Keratinocyte (primary cell): ENCODE measurements at regions not wholly inside any gene's neighbourhood (a gene's known extent, or its start where the extent isn't known, plus 50 kb on each side); places are given as distances from the start of the nearest gene placed in this dataset.

Source experiments
- DNase-seq: peaks from one replicate; pipeline ENCODE4 v3.0.0-alpha.2; 2011; ENCODE audit warnings: low read depth, missing footprints, low spot score
- FAIRE-seq: peaks from 2 replicates; lab custom pipeline; 2011; peaks lifted over from hg19 to GRCh38; lab: Jason Lieb, UNC
- H2AFZ ChIP-seq: 2 replicates; pipeline ENCODE4 v1.6.0; 2012; ENCODE audit warnings: low read length, control low read depth, inconsistent platforms; ENCODE audit not compliant: control insufficient read depth
- H3K27ac ChIP-seq: 2 replicates; pipeline ENCODE4 v1.5.1; 2011; ENCODE audit warnings: low read length; ENCODE audit not compliant: control insufficient read depth, insufficient read depth
- H3K27me3 ChIP-seq: 3 replicates; pipeline ENCODE4 v1.6.0; 2011; ENCODE audit warnings: low read length; ENCODE audit not compliant: control insufficient read depth, insufficient read depth; ENCODE audit errors: extremely low read depth
- H3K36me3 ChIP-seq, 2 experiments: 2 replicates in 1 of 2; 3 replicates in 1 of 2; pipeline ENCODE4 v1.5.1; 2011; ENCODE audit warnings: low read length in 2 of 2, mild to moderate bottlenecking in 1 of 2; ENCODE audit not compliant: control insufficient read depth in 2 of 2, insufficient read depth in 2 of 2; ENCODE audit errors: extremely low read depth in 1 of 2
- H3K4me1 ChIP-seq: 3 replicates; pipeline ENCODE4 v1.5.1; 2011; ENCODE audit warnings: low read length; ENCODE audit not compliant: control insufficient read depth, insufficient read depth; ENCODE audit errors: extremely low read depth
- H3K4me2 ChIP-seq: 3 replicates; pipeline ENCODE4 v1.6.0; 2011; ENCODE audit warnings: low read depth, low read length; ENCODE audit not compliant: control insufficient read depth, insufficient read depth; ENCODE audit errors: extremely low read depth
- H3K4me3 ChIP-seq, 3 experiments: fragments of 200-600 bp in 1 of 3; sonication (generic) in 1 of 3; 2 replicates in 2 of 3; 3 replicates in 1 of 3; pipeline ENCODE4 v1.5.1; 2011 to 2016; ENCODE audit warnings: low read length in 3 of 3, mild to moderate bottlenecking in 3 of 3, control low read depth in 2 of 3, inconsistent platforms in 1 of 3, low read depth in 1 of 3, mixed read lengths in 1 of 3, mixed run types in 1 of 3, moderate library complexity in 1 of 3; ENCODE audit not compliant: control insufficient read depth in 2 of 3, insufficient read depth in 2 of 3; ENCODE audit errors: extremely low read depth in 1 of 3
- H3K79me2 ChIP-seq: 2 replicates; pipeline ENCODE4 v1.6.0; 2012; ENCODE audit warnings: low read length; ENCODE audit not compliant: control insufficient read depth, insufficient read depth
- H3K9ac ChIP-seq: 3 replicates; pipeline ENCODE4 v1.6.0; 2011; ENCODE audit warnings: low read length; ENCODE audit not compliant: control insufficient read depth, insufficient read depth; ENCODE audit errors: extremely low read depth
- H3K9me1 ChIP-seq: 3 replicates; pipeline ENCODE4 v1.6.0; 2011; ENCODE audit warnings: low read length; ENCODE audit not compliant: control insufficient read depth, insufficient read depth; ENCODE audit errors: extremely low read depth
- H3K9me3 ChIP-seq: 2 replicates; pipeline ENCODE4 v1.5.1; 2012; ENCODE audit warnings: low read depth, low read length; ENCODE audit not compliant: control insufficient read depth
- H4K20me1 ChIP-seq: 3 replicates; pipeline ENCODE4 v1.6.0; 2011; ENCODE audit warnings: low read length; ENCODE audit not compliant: control insufficient read depth, insufficient read depth; ENCODE audit errors: extremely low read depth
- CTCF ChIP-seq, 3 experiments: IDR thresholded peaks in 1 of 3; conservative IDR thresholded peaks in 1 of 3; optimal IDR thresholded peaks in 1 of 3; 2 replicates in 2 of 3; 3 replicates in 1 of 3; pipeline versions ENCODE3 to v1.5.1; 2011; ENCODE audit warnings: low read length in 3 of 3, mild to moderate bottlenecking in 3 of 3, moderate library complexity in 2 of 3, control low read depth in 1 of 3, inconsistent platforms in 1 of 3; ENCODE audit not compliant: insufficient read depth in 2 of 3; ENCODE audit errors: extremely low read depth in 1 of 3
- EZH2 ChIP-seq: IDR thresholded peaks from one replicate; pipeline ENCODE4 v1.6.1; 2012; ENCODE audit warnings: inconsistent platforms, mild to moderate bottlenecking, low read length, moderate library complexity
- dilution Hi-C: fragments of 300-500 bp; cut with MboI; formaldehyde crosslinking; loops from one replicate; pipeline ENCODE4 v1.7.0; 2020; ENCODE audit warnings: low sequenced_read_pairs; ENCODE audit not compliant: extremely low pct_ligation_motif_present

DNA sequence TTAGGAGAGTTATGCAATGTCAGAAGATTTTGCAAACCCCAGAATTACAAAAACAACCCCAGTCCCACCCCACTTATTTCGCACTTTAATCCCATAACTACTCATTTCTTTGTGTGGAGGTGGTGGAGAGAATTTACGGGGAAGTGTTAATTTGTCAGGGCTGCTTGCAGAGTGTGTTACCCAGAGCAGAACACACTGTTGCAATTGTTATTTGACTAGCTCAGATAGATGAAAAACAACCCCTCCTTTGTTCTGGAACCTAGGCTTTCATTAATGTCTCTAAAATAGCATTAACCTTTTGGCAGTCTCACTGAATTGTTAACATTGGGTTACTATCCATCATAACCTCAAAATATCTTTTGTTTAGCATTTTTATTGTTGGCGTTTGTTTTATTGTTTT, 55.8 kb upstream of the MINAR1 start:
- TF ChIP-seq EZH2, result no peak
- TF ChIP-seq CTCF (optimal IDR thresholded peaks at IDR 0.05 in 1 of 3, IDR thresholded peaks at IDR 0.05 in 1 of 3, conservative IDR thresholded peaks at IDR 0.05 in 1 of 3; ENCODE audit: extremely low read depth in 1 of 3, insufficient read depth in 2 of 3, low read length in 3 of 3), result no peak
- Histone ChIP-seq H3K36me3 (no peaks in the 10 kb centered on the region), H3K9me1 (no peaks in the 10 kb centered on the region), H4K20me1 (no peaks in the 10 kb centered on the region), H2AFZ (no peak overlapping the region), H3K4me3 (no peak overlapping the region), H3K4me2 (no peak overlapping the region), H3K27ac (no peak overlapping the region), H3K4me1 (no peaks in the 10 kb centered on the region), H3K27me3 (no peaks in the 10 kb centered on the region), H3K79me2 (no peaks in the 10 kb centered on the region), H3K9me3 (no peaks in the 10 kb centered on the region), H3K9ac (no peak overlapping the region)
- dilution Hi-C loops, result no loop called here
- FAIRE-seq, result no peak
- no peak for DNase-seq

DNA sequence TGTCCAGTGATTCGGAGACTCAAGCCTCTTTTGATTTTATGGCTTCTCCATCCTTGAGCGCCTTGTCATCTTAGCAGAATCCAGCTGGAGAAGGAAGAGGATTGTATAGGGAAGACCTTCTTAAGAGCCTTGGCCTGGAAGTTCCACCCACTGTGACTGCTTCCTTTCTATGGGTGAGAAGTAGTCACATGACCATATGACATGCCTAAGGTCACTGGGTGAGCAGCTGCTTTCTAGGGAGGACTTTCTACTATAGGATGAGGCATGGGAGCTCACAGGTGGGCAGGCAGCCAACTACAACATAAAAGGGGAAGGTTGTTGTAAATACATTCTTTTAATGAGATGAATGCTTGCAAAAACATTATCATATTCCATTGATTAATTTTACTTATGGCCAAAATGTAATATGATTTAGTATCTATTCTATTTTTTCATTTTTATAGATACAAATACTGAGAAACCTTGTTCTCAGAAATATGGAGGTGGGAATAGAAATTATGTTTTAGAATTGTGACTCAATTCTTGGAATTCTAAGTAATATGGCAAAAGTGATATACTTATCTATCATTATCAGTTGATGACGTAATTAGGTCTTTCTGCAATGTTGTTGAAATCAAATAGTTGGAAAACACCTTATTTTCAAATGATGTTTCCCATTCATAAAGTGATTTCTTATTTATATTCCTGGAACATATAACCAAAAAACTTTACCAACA, 53.6 kb upstream of the MINAR1 start:
- Histone ChIP-seq H3K27ac (no peak overlapping the region), H3K27me3 (no peaks in the 10 kb centered on the region), H2AFZ (no peak overlapping the region), H3K36me3 (no peaks in the 10 kb centered on the region), H3K79me2 (no peaks in the 10 kb centered on the region), H3K4me2 (no peak overlapping the region), H3K4me1 (no peaks in the 10 kb centered on the region), H4K20me1 (no peaks in the 10 kb centered on the region), H3K4me3 (no peak overlapping the region), H3K9me3 (no peaks in the 10 kb centered on the region), H3K9ac (no peak overlapping the region), H3K9me1 (no peaks in the 10 kb centered on the region)
- dilution Hi-C loops, result no loop called here
- no peak for FAIRE-seq
- TF ChIP-seq EZH2 (no peak), CTCF (optimal IDR thresholded peaks at IDR 0.05 in 1 of 3, IDR thresholded peaks at IDR 0.05 in 1 of 3, conservative IDR thresholded peaks at IDR 0.05 in 1 of 3; ENCODE audit: extremely low read depth in 1 of 3, insufficient read depth in 2 of 3, low read length in 3 of 3) (no peak)
- DNase-seq, result no peak
